SJCRH30 (cell line): ENCODE measurements at regions not wholly inside any gene's neighbourhood (a gene's known extent, or its start where the extent isn't known, plus 50 kb on each side); places are given as distances from the start of the nearest gene placed in this dataset.

Experiments used
- DNase-seq, 2 experiments: peaks; one replicate each; pipeline ENCODE4 v3.0.0-alpha.2; 2015 to 2020
- H3K27ac ChIP-seq: fragments of 250-450 bp; sonication (Bioruptor Pico); 2 replicates; pipeline ENCODE4 v1.5.1; 2020; ENCODE audit warnings: mild to moderate bottlenecking, moderate library complexity
- H3K27me3 ChIP-seq: fragments of 250-450 bp; sonication (Bioruptor Pico); 2 replicates; pipeline ENCODE4 v1.5.1; 2020; ENCODE audit warnings: mild to moderate bottlenecking, moderate library complexity
- H3K36me3 ChIP-seq: fragments of 250-450 bp; sonication (Bioruptor Pico); 2 replicates; pipeline ENCODE4 v1.5.1; 2020; ENCODE audit warnings: mild to moderate bottlenecking, moderate library complexity
- H3K4me1 ChIP-seq: fragments of 250-450 bp; sonication (Bioruptor Pico); 2 replicates; pipeline ENCODE4 v1.5.1; 2020; ENCODE audit warnings: mild to moderate bottlenecking, moderate library complexity
- H3K4me3 ChIP-seq: fragments of 250-450 bp; sonication (Bioruptor Pico); 2 replicates; pipeline ENCODE4 v1.5.1; 2020; ENCODE audit warnings: mild to moderate bottlenecking, moderate library complexity
- H3K9me3 ChIP-seq: fragments of 250-450 bp; sonication (Bioruptor Pico); replicated peaks from 2 replicates; pipeline ENCODE4 v1.5.1; 2020; ENCODE audit warnings: mild to moderate bottlenecking, moderate library complexity

GRCh38 chr2:5372141-5372540 is 320.0 kb upstream of the SOX11 start:
- Histone ChIP-seq H3K27ac (no peak overlapping the region), H3K4me1 (no peaks in the 10 kb centered on the region), H3K9me3 (no peaks in the 10 kb centered on the region), H3K36me3 (no peaks in the 10 kb centered on the region), H3K4me3 (no peak overlapping the region), H3K27me3 (no peaks in the 10 kb centered on the region)
- no peak for DNase-seq

GRCh38 chr2:5373200-5373599 is 319.0 kb upstream of the SOX11 start:
- Histone ChIP-seq H3K36me3 (no peaks in the 10 kb centered on the region), H3K4me3 (peak overlapping the region; percentile 23), H3K9me3 (no peaks in the 10 kb centered on the region), H3K4me1 (no peaks in the 10 kb centered on the region), H3K27ac (no peak overlapping the region), H3K27me3 (no peaks in the 10 kb centered on the region)
- DNase-seq: peak; percentile 35 to 68

GRCh38 chr2:5374762-5375161 is 317.4 kb upstream of the SOX11 start:
- no peaks in the 10 kb centered on the region for H3K36me3 ChIP-seq
- H3K9me3 ChIP-seq: no peaks in the 10 kb centered on the region
- H3K4me3 ChIP-seq: no peak overlapping the region
- no peaks in the 10 kb centered on the region for H3K4me1 ChIP-seq
- H3K27me3 ChIP-seq: no peaks in the 10 kb centered on the region
- DNase-seq: no peak
- no peak overlapping the region for H3K27ac ChIP-seq

GRCh38 chr2:5377323-5377722 is 314.9 kb upstream of the SOX11 start:
- H3K27me3 ChIP-seq: no peaks in the 10 kb centered on the region
- H3K27ac ChIP-seq: no peak overlapping the region
- H3K4me1 ChIP-seq: no peaks in the 10 kb centered on the region
- no peak overlapping the region for H3K4me3 ChIP-seq
- H3K9me3 ChIP-seq: no peaks in the 10 kb centered on the region
- no peaks in the 10 kb centered on the region for H3K36me3 ChIP-seq
- no peak for DNase-seq

- no peak overlapping the region for H3K27ac ChIP-seq
- no peaks in the 10 kb centered on the region for H3K4me1 ChIP-seq
- DNase-seq: no peak
- H3K9me3 ChIP-seq: no peaks in the 10 kb centered on the region
- no peak overlapping the region for H3K4me3 ChIP-seq
- H3K36me3 ChIP-seq: no peaks in the 10 kb centered on the region
- H3K27me3 ChIP-seq: no peaks in the 10 kb centered on the region
These were observed 312.4 kb upstream of the SOX11 start for GRCh38 chr2:5379811-5380210.

GRCh38 chr2:5385596-5385995 is 306.6 kb upstream of the SOX11 start:
- Histone ChIP-seq H3K9me3 (no peaks in the 10 kb centered on the region), H3K27ac (no peak overlapping the region), H3K4me1 (no peaks in the 10 kb centered on the region), H3K4me3 (no peak overlapping the region), H3K36me3 (no peaks in the 10 kb centered on the region), H3K27me3 (no peaks in the 10 kb centered on the region)
- no peak for DNase-seq

GRCh38 chr2:5387406-5387805 is 304.8 kb upstream of the SOX11 start:
- Histone ChIP-seq H3K27me3 (no peaks in the 10 kb centered on the region), H3K27ac (no peak overlapping the region)
- no peak for DNase-seq

GRCh38 chr2:5389740-5390139 is 302.4 kb upstream of the SOX11 start:
- no peak for DNase-seq
- no peak overlapping the region for H3K27ac ChIP-seq
- no peaks in the 10 kb centered on the region for H3K9me3 ChIP-seq
- no peaks in the 10 kb centered on the region for H3K36me3 ChIP-seq
- no peaks in the 10 kb centered on the region; the same call in 1 of the 2 replicates for H3K4me1 ChIP-seq
- H3K27me3 ChIP-seq: no peaks in the 10 kb centered on the region
- H3K4me3 ChIP-seq: no peak overlapping the region

More at GRCh38 chr2:5387406-5387805, 304.8 kb upstream of the SOX11 start:
- no peaks in the 10 kb centered on the region for H3K4me1 ChIP-seq
- no peak overlapping the region for H3K4me3 ChIP-seq
- H3K9me3 ChIP-seq: no peaks in the 10 kb centered on the region
- no peaks in the 10 kb centered on the region for H3K36me3 ChIP-seq

GRCh38 chr2:5391362-5391761 is 300.8 kb upstream of the SOX11 start:
- Histone ChIP-seq H3K4me1 (no peaks in the 10 kb centered on the region; the same call in 1 of the 2 replicates), H3K27ac (no peak overlapping the region), H3K9me3 (no peaks in the 10 kb centered on the region), H3K27me3 (no peaks in the 10 kb centered on the region), H3K36me3 (no peaks in the 10 kb centered on the region), H3K4me3 (no peak overlapping the region)
- DNase-seq: no peak

GRCh38 chr2:5392658-5393057 is 299.5 kb upstream of the SOX11 start:
- Histone ChIP-seq H3K4me1 (no peaks in the 10 kb centered on the region; the same call in 1 of the 2 replicates), H3K4me3 (no peak overlapping the region), H3K36me3 (no peaks in the 10 kb centered on the region), H3K27me3 (no peaks in the 10 kb centered on the region), H3K27ac (no peak overlapping the region), H3K9me3 (no peaks in the 10 kb centered on the region)
- peak in 1 of 2 experiments; percentile 5 for DNase-seq

GRCh38 chr2:5393474-5393873 is 298.7 kb upstream of the SOX11 start:
- no peak overlapping the region for H3K27ac ChIP-seq
- no peaks in the 10 kb centered on the region for H3K9me3 ChIP-seq
- H3K4me1 ChIP-seq: no peaks in the 10 kb centered on the region; the same call in 1 of the 2 replicates
- no peak overlapping the region for H3K4me3 ChIP-seq
- no peaks in the 10 kb centered on the region for H3K27me3 ChIP-seq
- H3K36me3 ChIP-seq: no peaks in the 10 kb centered on the region
- DNase-seq: peak in 1 of 2 experiments; percentile 20

- no peaks in the 10 kb centered on the region for H3K27me3 ChIP-seq
These were observed 298.0 kb upstream of the SOX11 start for GRCh38 chr2:5394223-5394622.

GRCh38 chr2:5401115-5401657 is 291.0 kb upstream of the SOX11 start:
- no peaks in the 10 kb centered on the region for H3K9me3 ChIP-seq
- no peak for DNase-seq
- no peaks in the 10 kb centered on the region for H3K4me1 ChIP-seq
- no peaks in the 10 kb centered on the region for H3K36me3 ChIP-seq
- H3K27me3 ChIP-seq: no peaks in the 10 kb centered on the region
- no peak overlapping the region for H3K27ac ChIP-seq
- H3K4me3 ChIP-seq: no peak overlapping the region

More at GRCh38 chr2:5394223-5394622, 298.0 kb upstream of the SOX11 start:
- Histone ChIP-seq H3K36me3 (no peaks in the 10 kb centered on the region), H3K4me3 (no peak overlapping the region), H3K27ac (no peak overlapping the region), H3K9me3 (no peaks in the 10 kb centered on the region), H3K4me1 (no peaks in the 10 kb centered on the region; the same call in 1 of the 2 replicates)
- DNase-seq: no peak

GRCh38 chr2:5403392-5403791 is 288.8 kb upstream of the SOX11 start:
- Histone ChIP-seq H3K27me3 (no peaks in the 10 kb centered on the region), H3K27ac (no peak overlapping the region), H3K9me3 (no peaks in the 10 kb centered on the region), H3K36me3 (no peaks in the 10 kb centered on the region), H3K4me1 (no peaks in the 10 kb centered on the region), H3K4me3 (no peak overlapping the region)
- no peak for DNase-seq

- Histone ChIP-seq H3K27ac (peak overlapping the region; percentile 3; the same call in 1 of the 2 replicates), H3K36me3 (no peaks in the 10 kb centered on the region), H3K4me1 (peaks cover 12% of the 10 kb centered on the region), H3K4me3 (no peak overlapping the region), H3K9me3 (no peaks in the 10 kb centered on the region), H3K27me3 (no peaks in the 10 kb centered on the region)
- DNase-seq: peak; percentile 66 to 80
These were observed 282.2 kb upstream of the SOX11 start for GRCh38 chr2:5409898-5410381.
